Smooth muscle cell (in vitro differentiated cells): ENCODE measurements at regions not wholly inside any gene's neighbourhood (a gene's known extent, or its start where the extent isn't known, plus 50 kb on each side); places are given as distances from the start of the nearest gene placed in this dataset.

Experiments
- DNase-seq: peaks from one replicate; lab custom pipeline; 2025; ENCODE audit not compliant: unreplicated experiment; lab: John Stamatoyannopoulos, UW
- H2AFZ ChIP-seq: fragments of 200-600 bp; sonication (generic); 2 replicates; pipeline ENCODE4 v1.6.0; 2016; ENCODE audit warnings: antibody characterized with exemption, low read depth, mild to moderate bottlenecking
- H3F3A ChIP-seq: fragments of 200-600 bp; sonication (generic); 2 replicates; pipeline ENCODE4 v1.6.0; 2017; ENCODE audit warnings: antibody characterized with exemption, low read depth
- H3K27ac ChIP-seq: fragments of 200-600 bp; sonication (generic); 2 replicates; pipeline ENCODE4 v1.5.1; 2016; ENCODE audit warnings: low read depth, mild to moderate bottlenecking
- H3K27me3 ChIP-seq: fragments of 200-600 bp; sonication (generic); 2 replicates; pipeline ENCODE4 v1.6.1; 2016; ENCODE audit warnings: low read depth, mild to moderate bottlenecking
- H3K36me3 ChIP-seq: fragments of 200-600 bp; sonication (generic); 2 replicates; pipeline ENCODE4 v1.5.1; 2016; ENCODE audit warnings: low read depth
- H3K4me1 ChIP-seq: fragments of 200-600 bp; sonication (generic); 2 replicates; pipeline ENCODE4 v1.5.1; 2016; ENCODE audit warnings: low read depth
- H3K4me2 ChIP-seq: fragments of 200-600 bp; sonication (generic); 2 replicates; pipeline ENCODE4 v1.6.0; 2016; ENCODE audit warnings: mild to moderate bottlenecking
- H3K4me3 ChIP-seq: fragments of 200-600 bp; sonication (generic); 2 replicates; pipeline ENCODE4 v1.5.1; 2016; ENCODE audit warnings: mild to moderate bottlenecking
- H3K79me2 ChIP-seq: fragments of 200-600 bp; sonication (generic); 2 replicates; pipeline ENCODE4 v1.6.0; 2016; ENCODE audit warnings: low read depth, mild to moderate bottlenecking
- H3K9ac ChIP-seq: fragments of 200-600 bp; sonication (generic); 2 replicates; pipeline ENCODE4 v1.6.0; 2016; ENCODE audit warnings: low read depth
- H3K9me3 ChIP-seq: fragments of 200-600 bp; sonication (generic); replicated peaks from 2 replicates; pipeline ENCODE4 v1.5.1; 2016; ENCODE audit warnings: low read depth
- H4K20me1 ChIP-seq: fragments of 200-600 bp; sonication (generic); 2 replicates; pipeline ENCODE4 v1.6.0; 2016; ENCODE audit warnings: low read depth
- WGBS: methylation state at CpG from one replicate; pipeline ENCODE4 v1.1.7; 2016; ENCODE audit warnings: low lambda C conversion rate; 5-methylcytosine and 5-hydroxymethylcytosine counted together
- TF ChIP-seq, protein P1 (sequence below): fragments of 200-600 bp; sonication (generic); IDR thresholded peaks from 2 replicates; pipeline ENCODE4 v1.5.1; 2017; ENCODE audit warnings: borderline replicate concordance, mild to moderate bottlenecking, antibody characterized with exemption; ENCODE audit not compliant: insufficient read depth, poor library complexity, severe bottlenecking

DNA sequence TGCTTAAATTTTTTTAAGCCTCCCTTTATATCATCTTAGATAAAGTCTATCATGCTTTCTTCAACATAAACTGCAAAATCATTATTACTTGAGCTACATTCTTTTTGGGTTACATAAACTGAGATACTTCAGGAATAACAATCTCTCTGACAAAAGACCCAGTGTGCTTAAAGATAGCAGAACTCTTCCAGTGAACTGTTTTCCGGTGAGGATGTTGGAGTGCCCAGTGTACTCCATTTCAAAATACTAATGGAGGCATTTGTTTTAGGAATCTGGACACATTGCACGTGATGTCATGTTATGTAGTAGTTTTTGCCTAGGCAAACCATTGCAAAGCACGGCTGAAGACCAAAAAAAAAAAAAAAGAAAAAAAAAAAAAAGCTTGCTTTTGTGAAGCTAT, 388.2 kb upstream of the CELF2 start:
- H3K79me2 ChIP-seq: no peaks in the 10 kb centered on the region
- H3K4me3 ChIP-seq: no peak overlapping the region
- no peak overlapping the region for H2AFZ ChIP-seq
- peaks cover 14% of the 10 kb centered on the region for H3K4me1 ChIP-seq
- WGBS: 80% methylated on average over 3 of the region's 3 CpGs
- H3K36me3 ChIP-seq: no peaks in the 10 kb centered on the region
- H3K9ac ChIP-seq: no peak overlapping the region
- no peaks in the 10 kb centered on the region for H3K9me3 ChIP-seq
- H3K27me3 ChIP-seq: no peaks in the 10 kb centered on the region
- H3F3A ChIP-seq: no peaks in the 10 kb centered on the region
- no peak overlapping the region for H3K4me2 ChIP-seq
- DNase-seq: no peak
- no peak overlapping the region for H3K27ac ChIP-seq
- TF ChIP-seq, protein P1, sequence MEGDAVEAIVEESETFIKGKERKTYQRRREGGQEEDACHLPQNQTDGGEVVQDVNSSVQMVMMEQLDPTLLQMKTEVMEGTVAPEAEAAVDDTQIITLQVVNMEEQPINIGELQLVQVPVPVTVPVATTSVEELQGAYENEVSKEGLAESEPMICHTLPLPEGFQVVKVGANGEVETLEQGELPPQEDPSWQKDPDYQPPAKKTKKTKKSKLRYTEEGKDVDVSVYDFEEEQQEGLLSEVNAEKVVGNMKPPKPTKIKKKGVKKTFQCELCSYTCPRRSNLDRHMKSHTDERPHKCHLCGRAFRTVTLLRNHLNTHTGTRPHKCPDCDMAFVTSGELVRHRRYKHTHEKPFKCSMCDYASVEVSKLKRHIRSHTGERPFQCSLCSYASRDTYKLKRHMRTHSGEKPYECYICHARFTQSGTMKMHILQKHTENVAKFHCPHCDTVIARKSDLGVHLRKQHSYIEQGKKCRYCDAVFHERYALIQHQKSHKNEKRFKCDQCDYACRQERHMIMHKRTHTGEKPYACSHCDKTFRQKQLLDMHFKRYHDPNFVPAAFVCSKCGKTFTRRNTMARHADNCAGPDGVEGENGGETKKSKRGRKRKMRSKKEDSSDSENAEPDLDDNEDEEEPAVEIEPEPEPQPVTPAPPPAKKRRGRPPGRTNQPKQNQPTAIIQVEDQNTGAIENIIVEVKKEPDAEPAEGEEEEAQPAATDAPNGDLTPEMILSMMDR: no peak
- H4K20me1 ChIP-seq: no peaks in the 10 kb centered on the region

DNA sequence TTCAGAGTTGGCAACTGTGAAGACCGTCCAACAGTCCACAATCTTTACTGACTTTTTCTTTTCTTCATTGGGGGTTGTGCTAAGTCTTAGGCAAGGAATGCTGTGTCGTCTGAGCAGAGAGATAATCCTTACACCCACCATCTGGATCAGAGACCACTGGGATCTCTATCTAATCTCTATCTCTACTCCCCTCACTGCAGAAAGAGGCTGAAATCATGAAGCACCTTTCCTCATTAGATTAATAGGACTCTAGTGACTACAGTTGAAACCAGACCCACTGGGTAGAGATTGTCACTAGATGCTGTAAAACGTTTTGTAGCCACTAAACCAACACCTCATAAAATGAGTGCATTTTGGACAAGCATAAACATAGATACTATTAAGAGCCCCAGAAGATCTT, 387.4 kb upstream of the CELF2 start:
- Histone ChIP-seq H3K9me3 (no peaks in the 10 kb centered on the region), H3K27me3 (no peaks in the 10 kb centered on the region), H3K27ac (no peak overlapping the region), H4K20me1 (no peaks in the 10 kb centered on the region), H3K4me2 (no peak overlapping the region), H2AFZ (no peak overlapping the region), H3K36me3 (no peaks in the 10 kb centered on the region), H3F3A (no peaks in the 10 kb centered on the region), H3K4me1 (peaks cover 14% of the 10 kb centered on the region), H3K9ac (no peak overlapping the region), H3K4me3 (no peak overlapping the region), H3K79me2 (no peaks in the 10 kb centered on the region)
- no peak for DNase-seq
- 19% methylated on average over 3 of the region's 3 CpGs for WGBS
- TF ChIP-seq, protein P1: no peak

DNA sequence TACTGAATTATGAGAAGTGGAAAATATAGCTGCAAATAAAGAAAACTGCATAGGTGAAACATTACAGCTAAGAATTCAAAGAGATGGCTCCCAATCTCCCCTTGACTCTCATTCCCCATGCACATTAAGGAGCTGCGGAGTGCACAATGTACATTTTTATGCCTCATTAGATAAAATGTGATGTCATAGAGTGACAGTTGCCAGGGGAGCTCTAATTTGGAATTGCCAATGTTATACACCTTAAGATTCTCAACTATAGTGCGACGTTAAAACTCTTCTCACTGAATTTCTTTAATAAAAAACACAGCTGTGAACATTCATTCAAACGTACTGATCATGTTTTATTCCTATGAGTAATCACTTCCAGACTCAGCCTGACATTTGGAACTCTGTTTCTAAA, 386.9 kb upstream of the CELF2 start:
- Histone ChIP-seq H4K20me1 (no peaks in the 10 kb centered on the region), H3K9ac (no peak overlapping the region), H3K27me3 (no peaks in the 10 kb centered on the region), H3K4me2 (no peak overlapping the region), H3K27ac (no peak overlapping the region), H3K4me1 (peaks cover 14% of the 10 kb centered on the region), H3K79me2 (no peaks in the 10 kb centered on the region), H3F3A (no peaks in the 10 kb centered on the region), H3K36me3 (no peaks in the 10 kb centered on the region), H3K9me3 (no peaks in the 10 kb centered on the region), H2AFZ (no peak overlapping the region), H3K4me3 (no peak overlapping the region)
- 87% methylated on average over 4 of the region's 4 CpGs for WGBS
- no peak for DNase-seq
- TF ChIP-seq, protein P1: no peak

DNA sequence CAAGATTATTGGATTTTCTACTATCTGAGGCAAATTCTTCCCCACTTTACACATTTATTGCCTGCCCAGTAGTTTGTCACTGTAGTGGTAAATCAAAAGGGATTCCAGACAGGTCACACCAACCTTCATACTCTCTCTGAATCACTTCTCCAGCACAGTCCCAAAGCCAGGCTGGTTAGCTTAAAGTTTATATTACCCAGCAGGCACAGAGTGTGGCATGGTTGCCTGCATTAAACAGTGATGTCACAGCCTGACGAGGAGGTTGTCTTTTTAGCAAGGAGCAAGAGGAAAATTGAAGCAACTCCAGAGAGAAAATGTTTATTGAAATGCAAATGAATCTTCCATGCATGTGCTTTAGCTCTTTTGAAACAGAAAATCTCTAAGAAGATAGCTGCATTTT, 375.5 kb upstream of the CELF2 start:
- H3K4me1 ChIP-seq: peaks cover 11% of the 10 kb centered on the region
- TF ChIP-seq, protein P1: no peak
- DNase-seq: no peak
- H3K4me3 ChIP-seq: no peak overlapping the region
- H3K4me2 ChIP-seq: peak overlapping the region; percentile 54
- 28% methylated on average over 1 of the region's 1 CpG for WGBS
- H3K9me3 ChIP-seq: no peaks in the 10 kb centered on the region
- H3K27ac ChIP-seq: peak overlapping the region; percentile 28
- H4K20me1 ChIP-seq: no peaks in the 10 kb centered on the region
- H3K79me2 ChIP-seq: no peaks in the 10 kb centered on the region
- H3F3A ChIP-seq: no peaks in the 10 kb centered on the region
- H3K27me3 ChIP-seq: no peaks in the 10 kb centered on the region
- peak overlapping the region; percentile 52 for H2AFZ ChIP-seq
- no peaks in the 10 kb centered on the region for H3K36me3 ChIP-seq
- H3K9ac ChIP-seq: no peak overlapping the region
